ENCODE measurements at regions not wholly inside any gene's neighbourhood (a gene's known extent, or its start where the extent isn't known, plus 50 kb on each side); places are given as distances from the start of the nearest gene placed in this dataset.

- 100% methylated on average over 1 of the region's 1 CpG for WGBS
These were observed 68.3 kb upstream of the PHACTR2 start for GRCh38 chr6:143609501-143609900.

GRCh38 chr6:143608906-143609305 lies 68.9 kb upstream of the PHACTR2 start:
- Histone ChIP-seq H3K4me1 (ENCODE audit: insufficient read depth, low read length) (peaks cover 11% of the 10 kb centered on the region), H3K27ac (ENCODE audit: low read depth, low read length) (no peak overlapping the region), H3K9me3 (ENCODE audit: insufficient read depth, low read depth, low read length) (no peaks in the 10 kb centered on the region), H3K9ac (ENCODE audit: low read depth, low read length) (no peak overlapping the region), H3K36me3 (ENCODE audit: insufficient read depth, low read length) (no peaks in the 10 kb centered on the region), H3K4me3 (ENCODE audit: low read length) (no peak overlapping the region), H3K27me3 (ENCODE audit: insufficient read depth, low read length) (no peaks in the 10 kb centered on the region)
- WGBS = 93% methylated on average over 5 of the region's 5 CpGs

More at GRCh38 chr6:143609501-143609900, 68.3 kb upstream of the PHACTR2 start:
- Histone ChIP-seq H3K4me3 (ENCODE audit: low read length) (no peak overlapping the region), H3K4me1 (ENCODE audit: insufficient read depth, low read length) (peaks cover 11% of the 10 kb centered on the region), H3K9me3 (ENCODE audit: insufficient read depth, low read depth, low read length) (no peaks in the 10 kb centered on the region), H3K36me3 (ENCODE audit: insufficient read depth, low read length) (no peaks in the 10 kb centered on the region), H3K27me3 (ENCODE audit: insufficient read depth, low read length) (no peaks in the 10 kb centered on the region), H3K27ac (ENCODE audit: low read depth, low read length) (no peak overlapping the region), H3K9ac (ENCODE audit: low read depth, low read length) (no peak overlapping the region)

- Histone ChIP-seq H3K27me3 (ENCODE audit: insufficient read depth, low read length) (no peaks in the 10 kb centered on the region), H3K27ac (ENCODE audit: low read depth, low read length) (no peak overlapping the region), H3K9ac (ENCODE audit: low read depth, low read length) (no peak overlapping the region), H3K4me3 (ENCODE audit: low read length) (no peak overlapping the region), H3K4me1 (ENCODE audit: insufficient read depth, low read length) (peaks cover 11% of the 10 kb centered on the region), H3K36me3 (ENCODE audit: insufficient read depth, low read length) (no peaks in the 10 kb centered on the region), H3K9me3 (ENCODE audit: insufficient read depth, low read depth, low read length) (no peaks in the 10 kb centered on the region)
- WGBS = 89% methylated on average over 7 of the region's 7 CpGs
These were observed 69.8 kb upstream of the PHACTR2 start for GRCh38 chr6:143607974-143608373.

GRCh38 chr6:143607168-143607567 lies 70.6 kb upstream of the PHACTR2 start:
- H3K27me3 ChIP-seq (ENCODE audit: insufficient read depth, low read length) = no peaks in the 10 kb centered on the region
- 95% methylated on average over 7 of the region's 7 CpGs for WGBS
- no peaks in the 10 kb centered on the region for H3K9me3 ChIP-seq (ENCODE audit: insufficient read depth, low read depth, low read length)
- peaks cover 11% of the 10 kb centered on the region for H3K4me1 ChIP-seq (ENCODE audit: insufficient read depth, low read length)
- no peak overlapping the region for H3K27ac ChIP-seq (ENCODE audit: low read depth, low read length)
- no peak overlapping the region for H3K4me3 ChIP-seq (ENCODE audit: low read length)
- no peaks in the 10 kb centered on the region for H3K36me3 ChIP-seq (ENCODE audit: insufficient read depth, low read length)
- H3K9ac ChIP-seq (ENCODE audit: low read depth, low read length) = no peak overlapping the region

DNA sequence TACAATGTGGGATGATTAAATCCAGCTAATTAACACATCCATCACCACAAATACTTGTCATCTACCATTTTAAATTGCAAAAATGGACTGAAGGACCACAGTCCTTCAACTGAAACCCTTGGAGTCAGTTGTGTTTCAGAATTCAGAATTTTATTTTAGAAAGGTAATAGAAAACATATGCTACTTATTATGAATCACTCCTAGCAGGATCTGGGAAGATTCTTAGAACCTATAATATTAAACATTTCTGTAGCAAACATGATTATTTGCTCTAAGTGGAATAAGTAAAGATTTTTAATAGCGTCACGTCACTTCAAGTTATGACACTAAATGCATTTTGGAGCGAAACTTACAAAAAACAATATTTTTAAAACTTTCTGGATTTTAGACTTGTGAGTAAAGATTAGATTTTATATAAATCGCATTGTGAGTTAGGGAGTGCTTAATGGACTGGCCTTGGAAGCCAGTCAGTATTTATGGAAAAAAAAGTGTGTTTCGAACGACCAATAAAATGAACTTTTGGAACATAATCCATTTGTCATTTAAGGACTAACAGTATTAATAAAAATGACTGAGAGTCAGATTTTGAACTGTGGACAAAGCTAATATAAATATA lies 71.8 kb upstream of the PHACTR2 start:
- no peak overlapping the region for H3K4me3 ChIP-seq (ENCODE audit: low read length)
- no peak overlapping the region for H3K27ac ChIP-seq (ENCODE audit: low read depth, low read length)
- H3K9ac ChIP-seq (ENCODE audit: low read depth, low read length) = no peak overlapping the region
- H3K36me3 ChIP-seq (ENCODE audit: insufficient read depth, low read length) = no peaks in the 10 kb centered on the region
- H3K27me3 ChIP-seq (ENCODE audit: insufficient read depth, low read length) = no peaks in the 10 kb centered on the region
- 97% methylated on average over 3 of the region's 6 CpGs for WGBS
- peaks cover 11% of the 10 kb centered on the region for H3K4me1 ChIP-seq (ENCODE audit: insufficient read depth, low read length)
- H3K9me3 ChIP-seq (ENCODE audit: insufficient read depth, low read depth, low read length) = no peaks in the 10 kb centered on the region

DNA sequence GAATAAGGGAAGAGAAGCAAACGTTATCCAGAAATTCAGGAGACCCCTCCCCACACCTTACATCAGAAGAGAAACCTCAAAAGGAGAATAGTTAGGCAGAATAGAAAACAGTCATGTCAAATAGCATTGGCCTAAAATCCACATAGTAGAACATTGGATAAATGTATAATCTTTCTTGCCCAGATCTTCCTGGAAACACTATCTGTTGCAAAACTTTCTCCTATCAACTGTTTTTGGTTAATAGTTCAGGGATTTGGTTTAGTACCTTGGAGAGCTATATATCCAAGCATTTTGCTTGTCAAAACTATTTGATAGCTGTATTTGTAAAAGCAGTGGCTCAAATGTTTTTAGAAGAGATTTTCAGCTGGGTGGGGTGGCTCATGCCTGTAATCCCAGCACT lies 74.3 kb upstream of the PHACTR2 start:
- Histone ChIP-seq H3K9me3 (ENCODE audit: insufficient read depth, low read depth, low read length) (no peaks in the 10 kb centered on the region), H3K4me1 (ENCODE audit: insufficient read depth, low read length) (peaks cover 7% of the 10 kb centered on the region), H3K36me3 (ENCODE audit: insufficient read depth, low read length) (no peaks in the 10 kb centered on the region), H3K27ac (ENCODE audit: low read depth, low read length) (no peak overlapping the region), H3K9ac (ENCODE audit: low read depth, low read length) (no peak overlapping the region), H3K27me3 (ENCODE audit: insufficient read depth, low read length) (no peaks in the 10 kb centered on the region), H3K4me3 (ENCODE audit: low read length) (no peak overlapping the region)
- no CpG with 5 or more reads among the region's 1 CpG for WGBS

DNA sequence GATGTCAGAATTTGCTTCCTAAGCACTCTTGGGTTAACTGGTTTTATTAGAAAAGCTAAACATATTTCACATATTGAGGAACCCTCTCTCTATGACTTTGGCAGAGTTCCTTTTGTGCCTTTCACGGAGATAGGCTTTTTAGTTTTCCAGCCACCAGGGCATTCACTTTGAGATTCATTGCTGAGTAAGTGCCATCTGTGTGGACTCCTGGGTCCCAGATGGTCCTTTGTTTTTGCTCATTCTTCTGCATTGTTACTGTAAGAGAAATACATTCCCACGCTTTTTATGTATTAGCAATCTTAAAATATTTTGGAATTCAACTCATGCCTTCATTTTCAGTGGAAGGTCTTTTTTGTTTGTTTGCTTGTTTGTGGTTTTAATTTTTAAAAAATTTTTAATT lies 76.3 kb upstream of the PHACTR2 start:
- WGBS = 89% methylated on average over 1 of the region's 2 CpGs
- H3K9me3 ChIP-seq (ENCODE audit: insufficient read depth, low read depth, low read length) = no peaks in the 10 kb centered on the region
- no peak overlapping the region for H3K27ac ChIP-seq (ENCODE audit: low read depth, low read length)
- H3K27me3 ChIP-seq (ENCODE audit: insufficient read depth, low read length) = no peaks in the 10 kb centered on the region
- H3K9ac ChIP-seq (ENCODE audit: low read depth, low read length) = no peak overlapping the region
- no peak overlapping the region for H3K4me3 ChIP-seq (ENCODE audit: low read length)
- no peaks in the 10 kb centered on the region for H3K4me1 ChIP-seq (ENCODE audit: insufficient read depth, low read length)
- H3K36me3 ChIP-seq (ENCODE audit: insufficient read depth, low read length) = no peaks in the 10 kb centered on the region

DNA sequence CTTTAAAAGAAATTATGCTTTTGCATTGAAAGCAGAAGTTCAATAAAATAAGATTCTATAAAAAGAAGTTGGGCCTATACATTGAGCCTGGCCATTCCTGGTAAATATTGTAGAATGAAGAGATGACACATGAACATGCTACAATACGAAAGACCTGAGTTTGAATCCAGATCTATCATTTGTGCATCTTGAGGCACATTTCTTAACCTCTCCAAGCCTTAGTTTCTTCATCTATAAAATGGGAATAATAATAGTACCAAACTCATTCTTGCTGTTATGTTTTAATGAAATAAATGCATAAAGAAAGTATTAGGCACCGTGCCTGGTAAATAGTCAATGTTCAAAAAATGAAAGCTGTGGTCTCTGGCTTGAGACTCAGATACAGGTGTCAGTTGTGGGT lies 76.9 kb upstream of the PHACTR2 start:
- WGBS = 85% methylated on average over 2 of the region's 2 CpGs
- H3K27ac ChIP-seq (ENCODE audit: low read depth, low read length) = no peak overlapping the region
- H3K4me3 ChIP-seq (ENCODE audit: low read length) = no peak overlapping the region
- H3K4me1 ChIP-seq (ENCODE audit: insufficient read depth, low read length) = no peaks in the 10 kb centered on the region
- no peak overlapping the region for H3K9ac ChIP-seq (ENCODE audit: low read depth, low read length)
- H3K9me3 ChIP-seq (ENCODE audit: insufficient read depth, low read depth, low read length) = no peaks in the 10 kb centered on the region
- H3K27me3 ChIP-seq (ENCODE audit: insufficient read depth, low read length) = no peaks in the 10 kb centered on the region
- H3K36me3 ChIP-seq (ENCODE audit: insufficient read depth, low read length) = no peaks in the 10 kb centered on the region

DNA sequence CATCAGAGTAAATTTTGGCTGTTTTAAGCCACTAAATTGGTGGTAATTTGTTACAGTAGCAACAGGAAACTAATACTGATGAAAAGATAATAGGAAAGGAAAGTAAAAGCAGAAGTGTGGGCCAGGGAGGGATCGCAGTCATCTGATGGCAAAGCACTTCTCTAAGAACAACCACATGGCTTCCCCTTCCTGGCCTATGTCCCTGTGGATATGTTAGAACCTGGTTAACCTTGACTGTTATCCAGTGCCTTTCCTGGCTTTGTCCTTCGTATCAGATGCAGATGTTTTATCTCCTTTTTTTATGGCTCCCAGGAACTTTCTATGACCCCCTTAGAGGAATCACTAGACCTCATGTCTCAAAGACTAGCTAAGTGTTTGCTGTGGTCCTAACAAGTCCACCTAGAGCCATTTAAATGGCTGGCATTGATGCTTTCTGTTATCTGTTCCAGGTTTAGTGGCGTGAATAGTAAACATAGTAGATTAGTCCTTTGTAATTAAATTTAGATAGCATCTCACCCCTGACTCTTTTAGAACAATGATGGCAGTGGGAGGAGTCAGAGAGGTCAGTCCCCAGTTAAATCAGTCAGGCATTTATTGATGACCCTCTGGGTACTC lies 79.2 kb upstream of the PHACTR2 start:
- Histone ChIP-seq H3K27ac (ENCODE audit: low read depth, low read length) (no peak overlapping the region), H3K36me3 (ENCODE audit: insufficient read depth, low read length) (no peaks in the 10 kb centered on the region), H3K9ac (ENCODE audit: low read depth, low read length) (no peak overlapping the region), H3K27me3 (ENCODE audit: insufficient read depth, low read length) (no peaks in the 10 kb centered on the region), H3K4me1 (ENCODE audit: insufficient read depth, low read length) (peaks cover 10% of the 10 kb centered on the region; the same call in 1 of the 2 replicates), H3K4me3 (ENCODE audit: low read length) (no peak overlapping the region), H3K9me3 (ENCODE audit: insufficient read depth, low read depth, low read length) (no peaks in the 10 kb centered on the region)
- WGBS = 87% methylated on average over 3 of the region's 3 CpGs

- WGBS = 84% methylated on average over 4 of the region's 4 CpGs
- no peaks in the 10 kb centered on the region for H3K9me3 ChIP-seq (ENCODE audit: insufficient read depth, low read depth, low read length)
These were observed 80.9 kb upstream of the PHACTR2 start for GRCh38 chr6:143596866-143597265.

DNA sequence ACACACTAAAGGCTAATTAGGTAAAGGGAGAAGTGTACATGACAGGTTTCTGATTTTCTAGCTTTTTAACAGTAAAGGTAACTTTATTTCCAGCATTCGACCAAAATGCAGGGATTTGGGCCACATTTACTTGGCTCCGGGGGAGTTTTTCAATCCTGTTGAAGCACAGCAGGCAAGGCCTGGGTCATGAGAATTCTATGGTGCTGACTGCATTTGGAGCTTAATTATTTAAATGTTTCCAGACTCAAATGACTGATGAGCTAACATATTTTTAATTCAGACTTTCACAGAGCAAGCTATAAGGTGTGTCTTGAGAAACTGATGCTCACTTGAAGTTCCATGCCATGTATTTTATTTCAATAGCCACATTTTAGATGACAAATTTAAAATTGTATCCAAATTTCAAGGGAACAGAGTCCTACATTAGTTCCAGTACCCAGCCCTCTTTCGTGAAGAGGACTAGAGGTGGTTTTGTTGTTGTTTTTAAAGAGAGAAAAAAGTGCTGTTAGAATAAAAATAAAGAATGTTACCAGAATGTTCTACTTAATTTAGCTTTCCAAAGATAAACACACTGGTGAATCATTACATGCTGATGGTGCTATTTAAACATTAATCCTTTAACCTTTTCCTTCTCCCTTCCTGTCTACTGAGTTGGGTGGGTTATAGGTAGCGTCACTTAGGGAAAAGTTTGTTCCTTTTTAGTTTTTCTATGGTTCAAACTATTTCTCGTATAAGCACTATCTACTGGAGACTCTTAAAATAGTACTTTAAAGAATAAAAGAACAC lies 82.3 kb upstream of the PHACTR2 start:
- no peaks in the 10 kb centered on the region for H3K27me3 ChIP-seq (ENCODE audit: insufficient read depth, low read length)
- H3K4me3 ChIP-seq (ENCODE audit: low read length) = no peak overlapping the region
- H3K4me1 ChIP-seq (ENCODE audit: insufficient read depth, low read length) = peaks cover 10% of the 10 kb centered on the region; the same call in 1 of the 2 replicates
- no peaks in the 10 kb centered on the region for H3K36me3 ChIP-seq (ENCODE audit: insufficient read depth, low read length)
- H3K9me3 ChIP-seq (ENCODE audit: insufficient read depth, low read depth, low read length) = no peaks in the 10 kb centered on the region
- H3K27ac ChIP-seq (ENCODE audit: low read depth, low read length) = no peak overlapping the region
- 84% methylated on average over 3 of the region's 5 CpGs for WGBS
- no peak overlapping the region for H3K9ac ChIP-seq (ENCODE audit: low read depth, low read length)

More at GRCh38 chr6:143596866-143597265, 80.9 kb upstream of the PHACTR2 start:
- H3K27me3 ChIP-seq (ENCODE audit: insufficient read depth, low read length) = no peaks in the 10 kb centered on the region
- peaks cover 10% of the 10 kb centered on the region; the same call in 1 of the 2 replicates for H3K4me1 ChIP-seq (ENCODE audit: insufficient read depth, low read length)
- no peak overlapping the region for H3K4me3 ChIP-seq (ENCODE audit: low read length)
- H3K9ac ChIP-seq (ENCODE audit: low read depth, low read length) = no peak overlapping the region
- H3K36me3 ChIP-seq (ENCODE audit: insufficient read depth, low read length) = no peaks in the 10 kb centered on the region
- H3K27ac ChIP-seq (ENCODE audit: low read depth, low read length) = no peak overlapping the region
